ENCODE measurements at regions not wholly inside any gene's neighbourhood (a gene's known extent, or its start where the extent isn't known, plus 50 kb on each side); places are given as distances from the start of the nearest gene placed in this dataset.

GRCh38 chr1:118258975-118259374 lies 73.9 kb upstream of the SPAG17 start:
- TF ChIP-seq EP300 (IDR thresholded peaks at IDR 0.05) (no peak), POLR2A (IDR thresholded peaks at IDR 0.05) (no peak)
